ENCODE measurements at regions not wholly inside any gene's neighbourhood (a gene's known extent, or its start where the extent isn't known, plus 50 kb on each side); places are given as distances from the start of the nearest gene placed in this dataset.
"Not testable (repeated sequence)": the region's sequence is repeated elsewhere in the genome, so short reads cannot be mapped to it uniquely, and the experiment has no call there.

GRCh38 chr2:49845021-49845420 is 690.7 kb upstream of the FSHR start:
- no peak for DNase-seq (ENCODE audit: low read depth)
- TF ChIP-seq, protein P1, sequence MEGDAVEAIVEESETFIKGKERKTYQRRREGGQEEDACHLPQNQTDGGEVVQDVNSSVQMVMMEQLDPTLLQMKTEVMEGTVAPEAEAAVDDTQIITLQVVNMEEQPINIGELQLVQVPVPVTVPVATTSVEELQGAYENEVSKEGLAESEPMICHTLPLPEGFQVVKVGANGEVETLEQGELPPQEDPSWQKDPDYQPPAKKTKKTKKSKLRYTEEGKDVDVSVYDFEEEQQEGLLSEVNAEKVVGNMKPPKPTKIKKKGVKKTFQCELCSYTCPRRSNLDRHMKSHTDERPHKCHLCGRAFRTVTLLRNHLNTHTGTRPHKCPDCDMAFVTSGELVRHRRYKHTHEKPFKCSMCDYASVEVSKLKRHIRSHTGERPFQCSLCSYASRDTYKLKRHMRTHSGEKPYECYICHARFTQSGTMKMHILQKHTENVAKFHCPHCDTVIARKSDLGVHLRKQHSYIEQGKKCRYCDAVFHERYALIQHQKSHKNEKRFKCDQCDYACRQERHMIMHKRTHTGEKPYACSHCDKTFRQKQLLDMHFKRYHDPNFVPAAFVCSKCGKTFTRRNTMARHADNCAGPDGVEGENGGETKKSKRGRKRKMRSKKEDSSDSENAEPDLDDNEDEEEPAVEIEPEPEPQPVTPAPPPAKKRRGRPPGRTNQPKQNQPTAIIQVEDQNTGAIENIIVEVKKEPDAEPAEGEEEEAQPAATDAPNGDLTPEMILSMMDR (IDR thresholded peaks at IDR 0.05; ENCODE audit: insufficient read depth, low read depth, low read length), result no peak
- no peak overlapping the region for H3K4me3 ChIP-seq (ENCODE audit: low read depth, low read length)

GRCh38 chr2:49844113-49844512 is 689.8 kb upstream of the FSHR start:
- H3K4me3 ChIP-seq (ENCODE audit: low read depth, low read length); DNase-seq (ENCODE audit: low read depth): not testable (repeated sequence)

DNA sequence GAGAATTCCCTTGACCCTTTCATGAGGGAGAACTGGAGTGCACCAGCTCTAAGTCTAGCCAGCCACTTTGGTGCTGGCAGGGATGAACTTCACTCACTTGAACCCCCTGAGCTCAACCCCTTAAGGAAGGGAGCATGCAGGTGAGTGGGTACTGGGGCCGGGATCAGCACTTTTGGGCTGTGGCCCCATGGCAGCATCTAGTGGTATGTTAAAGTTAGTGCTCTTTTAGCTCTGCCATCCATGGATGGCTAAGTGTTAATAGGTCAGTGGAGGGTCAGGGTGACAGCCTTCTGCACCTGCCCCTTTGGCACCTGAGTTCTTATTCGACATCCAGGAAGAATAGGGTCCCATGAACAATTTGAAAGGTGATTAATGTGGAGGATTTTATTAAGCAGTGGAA is 689.0 kb upstream of the FSHR start:
- DNase-seq (ENCODE audit: low read depth), result no peak
- TF ChIP-seq, protein P1 (IDR thresholded peaks at IDR 0.05; ENCODE audit: insufficient read depth, low read depth, low read length), result no peak
- no peak overlapping the region for H3K4me3 ChIP-seq (ENCODE audit: low read depth, low read length)

DNA sequence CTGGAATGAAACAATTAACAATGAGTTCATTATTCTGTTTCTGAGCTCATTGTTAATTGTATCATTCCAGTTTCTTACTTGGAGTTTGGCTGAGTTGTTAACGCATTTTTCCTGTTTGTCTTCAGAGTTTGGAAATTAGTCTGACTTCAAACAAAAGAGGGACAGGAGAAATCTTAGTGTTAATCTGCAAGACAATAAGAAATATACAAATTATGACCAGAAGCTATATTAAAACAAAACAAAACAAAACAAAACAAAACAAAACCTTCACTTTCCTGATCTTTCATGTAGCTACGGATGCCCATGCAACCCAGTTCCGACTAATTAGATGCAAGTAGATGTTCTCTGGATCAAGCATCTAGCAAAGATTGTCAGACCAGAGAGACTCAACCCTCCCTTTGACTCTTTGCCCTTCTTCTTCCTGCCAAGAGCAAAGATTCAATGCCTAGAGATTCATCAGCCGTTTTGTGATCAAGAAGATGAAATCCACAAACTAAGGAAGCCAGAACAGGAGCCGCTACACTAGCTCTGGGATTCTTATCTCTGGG is 686.2 kb upstream of the FSHR start:
- H3K4me3 ChIP-seq (ENCODE audit: low read depth, low read length), result no peak overlapping the region
- DNase-seq (ENCODE audit: low read depth), result no peak
- TF ChIP-seq, protein P1 (IDR thresholded peaks at IDR 0.05; ENCODE audit: insufficient read depth, low read depth, low read length), result no peak

- TF ChIP-seq, protein P1 (IDR thresholded peaks at IDR 0.05; ENCODE audit: insufficient read depth, low read depth, low read length), result no peak
- no peak overlapping the region for H3K4me3 ChIP-seq (ENCODE audit: low read depth, low read length)
- no peak for DNase-seq (ENCODE audit: low read depth)
Measured at GRCh38 chr2:49839818-49840217, 685.5 kb upstream of the FSHR start.

DNA sequence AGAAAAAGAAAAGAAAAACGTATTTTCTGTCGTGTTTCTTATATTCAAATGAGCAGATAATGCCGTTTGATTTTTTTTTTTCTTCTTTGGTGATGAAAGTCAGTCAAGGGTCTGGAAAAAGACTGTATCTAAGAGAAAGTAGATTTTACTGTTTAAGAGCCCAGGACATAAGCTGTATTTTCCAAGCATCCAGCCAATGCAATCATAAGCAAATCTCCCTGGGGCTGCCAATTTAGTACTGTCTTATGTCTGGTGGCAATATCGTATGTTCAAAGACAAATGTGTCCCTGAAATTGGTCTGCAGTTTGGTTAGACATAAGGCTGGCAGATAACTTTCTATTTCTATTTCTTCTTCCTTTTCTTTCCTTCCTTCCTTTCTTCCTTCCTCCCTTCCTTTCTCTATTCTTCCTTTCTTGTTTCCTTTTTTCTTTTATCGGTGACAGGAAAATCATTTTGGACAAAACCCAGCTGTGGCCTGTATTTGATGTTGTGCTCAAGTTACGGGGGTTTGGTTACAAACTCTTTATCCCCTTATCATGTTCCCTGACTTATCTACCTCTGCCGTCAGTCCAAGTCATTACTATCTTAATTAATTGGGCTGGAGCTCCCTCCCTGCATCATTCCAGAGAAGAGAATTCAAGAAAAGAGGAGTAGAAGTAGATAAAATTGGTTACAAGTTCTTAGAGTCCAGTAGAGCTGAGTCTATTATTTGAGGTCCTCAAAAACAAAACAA is 683.4 kb upstream of the FSHR start:
- DNase-seq (ENCODE audit: low read depth), result no peak
- TF ChIP-seq, protein P1 (IDR thresholded peaks at IDR 0.05; ENCODE audit: insufficient read depth, low read depth, low read length), result no peak
- no peak overlapping the region for H3K4me3 ChIP-seq (ENCODE audit: low read depth, low read length)

GRCh38 chr2:49836017-49836416 is 681.7 kb upstream of the FSHR start:
- DNase-seq (ENCODE audit: low read depth), result no peak
- H3K4me3 ChIP-seq (ENCODE audit: low read depth, low read length), result no peak overlapping the region
- TF ChIP-seq, protein P1 (IDR thresholded peaks at IDR 0.05; ENCODE audit: insufficient read depth, low read depth, low read length), result no peak

All from fibroblast of villous mesenchyme (primary cell).